OCI-LY7 (cell line): ENCODE measurements at regions not wholly inside any gene's neighbourhood (a gene's known extent, or its start where the extent isn't known, plus 50 kb on each side); places are given as distances from the start of the nearest gene placed in this dataset.

Source experiments
- BruUV-seq: library from RNA; stranded (reverse); fragments of 400-500 nt; replicated peaks from 2 replicates; lab custom pipeline; 2021; lab: Mats Ljungman, UMichigan
- CTCF ChIA-PET: fragments of 300-600 bp; sonication (Branson Sonifier 250); formaldehyde crosslinking; loops from one replicate; lab custom pipeline; 2022; ENCODE audit warnings: antibody characterized with exemption; ENCODE audit not compliant: unreplicated experiment; lab: Charles Lee
- POLR2A ChIA-PET: fragments of 300-600 bp; sonication (Branson Sonifier 250); formaldehyde crosslinking; loops from one replicate; lab custom pipeline; 2022; ENCODE audit warnings: antibody characterized with exemption; lab: Charles Lee
- DNase-seq: peaks from one replicate; pipeline ENCODE4 v3.0.0-alpha.2; 2015; ENCODE audit warnings: low spot score
- H2AFZ ChIP-seq: fragments of 200-600 bp; sonication (generic), shearing (Covaris generic); 2 replicates; pipeline ENCODE4 v1.6.1; 2014; ENCODE audit warnings: mild to moderate bottlenecking, antibody characterized with exemption, low read length, moderate library complexity
- H3K27ac ChIP-seq: fragments of 200-600 bp; sonication (generic); 2 replicates; pipeline ENCODE4 v1.5.1; 2014; ENCODE audit warnings: mixed run types, low read depth, mild to moderate bottlenecking, moderate library complexity, low read length, inconsistent platforms; ENCODE audit not compliant: poor library complexity, severe bottlenecking
- H3K36me3 ChIP-seq: fragments of 200-600 bp; sonication (generic); 2 replicates; pipeline ENCODE4 v1.6.1; 2014; ENCODE audit warnings: mild to moderate bottlenecking, antibody characterized with exemption, low read length, moderate library complexity, mixed read lengths; ENCODE audit not compliant: insufficient read depth
- H3K4me1 ChIP-seq: fragments of 200-600 bp; sonication (generic); 2 replicates; pipeline ENCODE4 v1.5.1; 2014; ENCODE audit warnings: mild to moderate bottlenecking, low read length; ENCODE audit not compliant: insufficient read depth, poor library complexity, severe bottlenecking
- H3K4me2 ChIP-seq: fragments of 200-600 bp; sonication (generic); 2 replicates; pipeline ENCODE4 v1.6.1; 2014; ENCODE audit warnings: mild to moderate bottlenecking, low read length
- H3K4me3 ChIP-seq: fragments of 200-600 bp; sonication (generic); 2 replicates; pipeline ENCODE4 v1.5.1; 2014; ENCODE audit warnings: mild to moderate bottlenecking, low read depth, low read length; ENCODE audit not compliant: poor library complexity, severe bottlenecking
- H3K79me2 ChIP-seq: fragments of 200-600 bp; sonication (generic); 2 replicates; pipeline ENCODE4 v1.6.1; 2016; ENCODE audit warnings: low read depth, mild to moderate bottlenecking, low read length, moderate library complexity, mixed read lengths; ENCODE audit not compliant: insufficient read depth
- H3K9me2 ChIP-seq: fragments of 200-600 bp; sonication (generic); 2 replicates; pipeline ENCODE4 v1.6.1; 2016; ENCODE audit warnings: mild to moderate bottlenecking, low read length, mixed read lengths; ENCODE audit not compliant: insufficient read depth
- H3K9me3 ChIP-seq: fragments of 200-600 bp; sonication (generic); 2 replicates; pipeline ENCODE4 v1.6.1; 2014; ENCODE audit warnings: mild to moderate bottlenecking, mixed run types, low read length, mixed read lengths
- H4K20me1 ChIP-seq: fragments of 200-600 bp; sonication (generic); 2 replicates; pipeline ENCODE4 v1.6.1; 2014; ENCODE audit warnings: mild to moderate bottlenecking, antibody characterized with exemption, low read length, moderate library complexity, mixed read lengths; ENCODE audit not compliant: insufficient read depth
- CTCF ChIP-seq: fragments of 200-600 bp; sonication (generic); conservative IDR thresholded peaks from 2 replicates; pipeline ENCODE4 v1.5.1; 2014; ENCODE audit warnings: mild to moderate bottlenecking, antibody characterized with exemption, low read length, moderate library complexity, mixed read lengths
- EZH2phosphoT487 ChIP-seq: fragments of 200-600 bp; sonication (generic); IDR thresholded peaks from 2 replicates; pipeline ENCODE4 v1.6.1; 2018; ENCODE audit warnings: low read depth, borderline replicate concordance, mild to moderate bottlenecking, mixed run types, antibody characterized with exemption, low read length, moderate library complexity, mixed read lengths
- intact Hi-C: fragments of 100-400 bp; cut with micrococcal nuclease; formaldehyde crosslinking; loops from one replicate; pipeline ENCODE4 v1.10.0; 2022; ENCODE audit not compliant: unreplicated experiment

DNA sequence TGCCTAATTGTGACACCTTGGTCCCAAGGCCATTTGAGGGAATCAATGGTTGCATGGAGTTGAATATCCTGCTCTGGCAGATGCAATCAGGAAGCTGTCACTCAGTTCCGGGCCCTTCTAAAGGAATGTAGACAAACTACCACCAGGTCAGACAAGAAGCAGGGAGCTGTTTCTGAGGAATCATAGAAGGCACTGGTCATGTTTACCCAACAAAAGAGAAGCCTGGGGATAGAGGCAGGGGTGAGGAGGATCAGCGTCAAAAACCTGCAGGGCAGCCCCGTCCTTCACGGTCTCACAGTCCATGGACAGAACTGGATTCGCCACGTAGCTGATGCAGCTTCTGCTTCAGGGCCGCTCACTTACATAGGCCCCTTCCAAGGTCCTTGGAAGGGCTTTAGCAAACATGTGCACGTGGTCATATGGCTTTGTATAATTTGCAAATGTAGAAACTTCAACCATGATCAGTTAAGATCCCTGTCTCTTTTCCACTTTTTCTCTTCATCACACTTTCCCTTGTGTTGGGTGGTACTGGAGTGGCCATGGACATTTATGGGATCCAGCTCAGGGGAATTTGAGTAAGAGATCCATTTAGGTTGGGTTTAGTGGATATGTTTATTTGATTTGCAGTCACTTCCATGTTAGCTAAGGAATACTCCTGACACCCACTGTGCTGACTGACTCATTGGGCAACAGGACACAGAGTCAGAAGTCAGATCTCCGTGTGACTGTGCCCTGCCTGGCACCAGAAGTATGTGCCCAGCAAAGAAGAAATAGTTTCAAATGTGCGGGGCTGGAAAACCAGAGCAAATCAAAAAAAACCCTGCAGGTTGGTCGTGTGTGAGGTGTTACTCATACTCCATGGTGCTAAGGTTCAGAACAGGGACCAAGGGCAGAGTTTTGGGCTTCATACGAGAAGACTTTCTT is 60.0 kb upstream of the ZFAND3 start:
- Histone ChIP-seq H3K4me1 (no peaks in the 10 kb centered on the region), H3K27ac (no peak overlapping the region), H2AFZ (no peak overlapping the region), H3K9me3 (no peaks in the 10 kb centered on the region), H3K4me2 (no peak overlapping the region), H3K79me2 (no peaks in the 10 kb centered on the region), H3K9me2 (no peaks in the 10 kb centered on the region), H3K36me3 (no peaks in the 10 kb centered on the region), H4K20me1 (no peaks in the 10 kb centered on the region), H3K4me3 (no peak overlapping the region)
- TF ChIP-seq EZH2phosphoT487 (no peak), CTCF (no peak)
- POLR2A ChIA-PET: no interaction called here
- CTCF ChIA-PET: no interaction called here
- no TSS peak for BruUV-seq
- DNase-seq: no peak
- intact Hi-C loops: no loop called here

GRCh38 chr6:37758647-37759046 is 60.9 kb upstream of the ZFAND3 start:
- ChIA-PET POLR2A (no interaction called here), CTCF (no interaction called here)
- Histone ChIP-seq H3K9me2 (no peaks in the 10 kb centered on the region), H3K4me2 (no peak overlapping the region), H4K20me1 (no peaks in the 10 kb centered on the region), H3K9me3 (no peaks in the 10 kb centered on the region), H3K4me3 (no peak overlapping the region), H2AFZ (no peak overlapping the region), H3K4me1 (no peaks in the 10 kb centered on the region), H3K36me3 (no peaks in the 10 kb centered on the region), H3K79me2 (no peaks in the 10 kb centered on the region), H3K27ac (no peak overlapping the region)
- intact Hi-C loops: no loop called here
- no peak for DNase-seq
- no TSS peak for BruUV-seq
- TF ChIP-seq EZH2phosphoT487: no peak
- TF ChIP-seq CTCF: no peak

- Histone ChIP-seq H3K4me2 (no peak overlapping the region), H3K9me2 (no peaks in the 10 kb centered on the region), H3K36me3 (no peaks in the 10 kb centered on the region), H3K79me2 (no peaks in the 10 kb centered on the region), H3K4me1 (no peaks in the 10 kb centered on the region), H3K27ac (no peak overlapping the region), H3K4me3 (no peak overlapping the region), H3K9me3 (no peaks in the 10 kb centered on the region), H4K20me1 (no peaks in the 10 kb centered on the region), H2AFZ (no peak overlapping the region)
- ChIA-PET CTCF (no interaction called here), POLR2A (no interaction called here)
- intact Hi-C loops: no loop called here
- no peak for TF ChIP-seq CTCF
- TF ChIP-seq EZH2phosphoT487: no peak
- no TSS peak for BruUV-seq
- no peak for DNase-seq
These were observed 60.6 kb upstream of the MDGA1 start for GRCh38 chr6:37758234-37758633.
